Sigmoid colon (tissue), 6 donors: ENCODE measurements at regions not wholly inside any gene's neighbourhood (a gene's known extent, or its start where the extent isn't known, plus 50 kb on each side); places are given as distances from the start of the nearest gene placed in this dataset.

Source experiments
- DNase-seq: peaks from one replicate; pipeline ENCODE4 v3.0.0-alpha.2; 2019
- H3K27ac ChIP-seq, 4 donors: fragments of 200-600 bp; sonication (generic); one replicate each; pipeline ENCODE4 v1.5.1; 2016 to 2019; ENCODE audit warnings: mild to moderate bottlenecking in 1 of 4
- H3K27me3 ChIP-seq, 3 donors: fragments of 200-600 bp; sonication (generic); one replicate each; pipeline ENCODE4 v1.5.1; 2019; ENCODE audit warnings: mild to moderate bottlenecking in 1 of 3
- H3K36me3 ChIP-seq, 4 donors: fragments of 200-600 bp; sonication (generic); one replicate each; pipeline ENCODE4 v1.5.1; 2016 to 2019
- H3K4me1 ChIP-seq, 4 donors: fragments of 200-600 bp; sonication (generic); one replicate each; pipeline ENCODE4 v1.5.1; 2017 to 2019
- H3K4me3 ChIP-seq, 4 donors: fragments of 200-600 bp; sonication (generic); one replicate each; pipeline ENCODE4 v1.5.1; 2017 to 2019; ENCODE audit warnings: mild to moderate bottlenecking in 2 of 4, moderate library complexity in 1 of 4
- H3K9me3 ChIP-seq, 4 donors: fragments of 200-600 bp in 3 of 4; sonication (generic) in 3 of 4; one replicate each; pipeline versions ENCODE4 v1.5.1 to v1.6.1; 2013 to 2019
- CTCF ChIP-seq, 4 experiments: fragments of 450-650 bp in 3 of 4; fragments of 200-600 bp in 1 of 4; IDR thresholded peaks; one replicate each; pipeline ENCODE4 v1.5.1; 2016 to 2019; ENCODE audit warnings: antibody characterized with exemption in 4 of 4, mild to moderate bottlenecking in 3 of 4, moderate library complexity in 2 of 4
- EP300 ChIP-seq, 4 donors: sonication (generic); formaldehyde crosslinking; IDR thresholded peaks; one replicate each; pipeline ENCODE4 v1.6.1; 2017; ENCODE audit warnings: antibody characterized with exemption in 4 of 4
- POLR2A ChIP-seq, 2 donors: fragments of 450-650 bp; IDR thresholded peaks; one replicate each; pipeline ENCODE4 v1.6.1; 2016; ENCODE audit warnings: antibody characterized with exemption in 2 of 2, mild to moderate bottlenecking in 2 of 2, moderate library complexity in 2 of 2
- POLR2AphosphoS5 ChIP-seq, 4 donors: sonication (generic); formaldehyde crosslinking; IDR thresholded peaks; one replicate each; pipeline ENCODE4 v1.6.1; 2017; ENCODE audit warnings: antibody characterized with exemption in 4 of 4
- WGBS, 2 donors: extraction: QIAGEN DNeasy Blood & Tissue Kit; methylation state at CpG; one replicate each; pipeline ENCODE4 v1.1.7; 2013; 5-methylcytosine and 5-hydroxymethylcytosine counted together
- intact Hi-C: fragments of 100-400 bp; cut with DNase I; formaldehyde crosslinking; loops from one replicate; pipeline ENCODE4 v1.15.1; 2023
- donor health status: healthy with polysubstance abuse.
- donor health status: healthy.

DNA sequence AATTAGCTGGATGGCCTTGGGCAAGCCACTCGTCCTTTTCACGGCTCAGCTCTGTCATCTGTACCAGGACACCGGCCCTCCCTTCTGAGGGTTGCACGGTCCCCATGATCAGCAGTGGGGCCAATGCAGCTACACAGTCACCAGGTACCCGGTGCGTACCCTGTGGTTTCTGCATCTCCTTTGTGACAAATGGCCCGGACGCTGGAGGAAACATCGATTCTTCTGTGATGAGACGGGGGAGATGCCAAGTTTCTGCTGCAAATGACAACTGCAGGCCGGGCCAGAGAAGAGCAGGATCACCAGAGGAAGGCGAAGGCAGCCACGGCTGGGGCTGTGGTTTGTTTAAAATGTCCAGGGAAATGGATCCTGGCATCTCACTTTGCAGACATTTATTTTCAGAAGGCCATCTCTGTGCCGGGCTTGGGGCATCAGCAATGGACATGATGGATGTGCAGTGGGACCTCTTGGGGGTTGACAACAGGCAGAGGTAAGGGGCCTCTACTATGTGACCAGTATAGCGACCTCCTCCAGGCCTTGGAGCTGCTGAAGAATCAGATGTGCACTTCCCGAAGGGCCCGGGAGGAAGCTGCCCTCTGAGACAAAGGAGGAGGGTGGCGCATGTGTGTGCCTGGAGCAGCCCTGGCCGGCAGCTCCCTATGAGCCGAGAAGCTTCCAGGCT, 221.9 kb upstream of the C1orf174 start:
- peaks cover 0 to 6% (median 0%) of the 10 kb centered on the region in 3 donors for H3K27me3 ChIP-seq
- DNase-seq, result peak; percentile 52
- intact Hi-C loops, result no loop called here
- no peak for TF ChIP-seq EP300 (IDR thresholded peaks at IDR 0.05)
- TF ChIP-seq POLR2A (IDR thresholded peaks at IDR 0.05), result no peak
- TF ChIP-seq POLR2AphosphoS5 (IDR thresholded peaks at IDR 0.05), result no peak
- no peak for TF ChIP-seq CTCF (IDR thresholded peaks at IDR 0.05)
- WGBS, 2 donors, result 80 to 85% methylated on average over 20 of the region's 20 CpGs
- H3K9me3 ChIP-seq, result no peaks in the 10 kb centered on the region
- no peak overlapping the region for H3K4me3 ChIP-seq
- H3K36me3 ChIP-seq, result no peaks in the 10 kb centered on the region
- H3K4me1 ChIP-seq, result no peaks in the 10 kb centered on the region
- no peak overlapping the region for H3K27ac ChIP-seq

DNA sequence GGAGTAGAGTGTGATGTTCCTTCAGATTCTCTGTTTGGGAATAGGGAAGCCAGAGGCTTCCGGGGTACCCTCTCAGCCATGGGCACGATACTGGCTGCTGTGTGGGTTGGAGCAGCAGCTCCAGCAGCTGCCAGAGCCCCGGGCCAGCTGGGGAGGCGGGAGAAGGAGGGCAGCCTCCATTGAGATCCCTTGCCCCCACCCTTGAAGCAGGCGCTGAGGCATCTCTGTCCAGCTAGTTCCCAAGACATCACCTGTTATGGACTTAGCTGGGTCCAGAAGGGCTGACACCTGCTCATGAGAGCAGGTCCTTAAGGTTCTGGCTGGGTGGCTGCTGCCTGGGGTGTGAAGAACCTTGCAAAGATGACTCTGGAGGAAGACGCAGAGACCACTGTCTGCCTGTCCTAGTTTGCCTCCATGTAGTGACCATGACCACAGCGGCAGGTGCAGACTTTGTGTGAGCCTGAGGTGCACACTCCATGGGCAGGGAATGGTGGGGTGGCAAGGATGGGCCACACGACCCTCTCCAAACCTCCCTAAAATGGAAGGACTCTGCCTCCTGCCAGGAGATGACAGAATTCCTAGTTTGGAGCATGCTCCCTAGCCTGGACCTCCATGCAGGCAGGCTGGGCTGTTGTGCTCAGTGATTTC, 222.6 kb upstream of the C1orf174 start:
- WGBS, 2 donors, result 71 to 76% methylated on average over 8 of the region's 8 CpGs

GRCh38 chr1:4124631-4125145, 224.6 kb upstream of the C1orf174 start:
- Histone ChIP-seq H3K27ac (no peak overlapping the region), H3K36me3 (no peaks in the 10 kb centered on the region), H3K4me1 (no peaks in the 10 kb centered on the region), H3K9me3 (no peaks in the 10 kb centered on the region), H3K27me3 (peaks cover 0 to 6% (median 0%) of the 10 kb centered on the region in 3 donors), H3K4me3 (no peak overlapping the region)
- intact Hi-C loops, result no loop called here
- 72 to 84% methylated on average over 6 of the region's 6 CpGs for WGBS, 2 donors
- peak; percentile 35 for DNase-seq
- TF ChIP-seq CTCF (IDR thresholded peaks at IDR 0.05), result no peak
- TF ChIP-seq EP300 (IDR thresholded peaks at IDR 0.05), result no peak
- no peak for TF ChIP-seq POLR2A (IDR thresholded peaks at IDR 0.05)
- no peak for TF ChIP-seq POLR2AphosphoS5 (IDR thresholded peaks at IDR 0.05)

More for the DNA sequence above, 222.6 kb upstream of the C1orf174 start:
- Histone ChIP-seq H3K27ac (no peak overlapping the region), H3K27me3 (peaks cover 0 to 6% (median 0%) of the 10 kb centered on the region in 3 donors), H3K9me3 (no peaks in the 10 kb centered on the region), H3K4me1 (no peaks in the 10 kb centered on the region), H3K36me3 (no peaks in the 10 kb centered on the region), H3K4me3 (no peak overlapping the region)
- peak; percentile 43 for DNase-seq
- TF ChIP-seq EP300 (IDR thresholded peaks at IDR 0.05) (no peak), POLR2AphosphoS5 (IDR thresholded peaks at IDR 0.05) (no peak), POLR2A (IDR thresholded peaks at IDR 0.05) (no peak), CTCF (IDR thresholded peaks at IDR 0.05) (no peak)
- intact Hi-C loops, result no loop called here

GRCh38 chr1:4126251-4126650, 226.2 kb upstream of the C1orf174 start:
- TF ChIP-seq POLR2A (IDR thresholded peaks at IDR 0.05) (no peak), CTCF (IDR thresholded peaks at IDR 0.05) (no peak), EP300 (IDR thresholded peaks at IDR 0.05) (no peak), POLR2AphosphoS5 (IDR thresholded peaks at IDR 0.05) (no peak)
- intact Hi-C loops, result no loop called here
- 89 to 90% methylated on average over 9 of the region's 9 CpGs for WGBS, 2 donors
- Histone ChIP-seq H3K36me3 (no peaks in the 10 kb centered on the region), H3K4me1 (no peaks in the 10 kb centered on the region), H3K27me3 (peaks cover 0 to 9% (median 0%) of the 10 kb centered on the region in 3 donors), H3K27ac (no peak overlapping the region), H3K9me3 (no peaks in the 10 kb centered on the region), H3K4me3 (no peak overlapping the region)
- DNase-seq, result no peak
